OCI-LY1 (cell line): ENCODE measurements at regions not wholly inside any gene's neighbourhood (a gene's known extent, or its start where the extent isn't known, plus 50 kb on each side); places are given as distances from the start of the nearest gene placed in this dataset.
"Not testable (repeated sequence)": the region's sequence is repeated elsewhere in the genome, so short reads cannot be mapped to it uniquely, and the experiment has no call there.

Source experiments
- H2AFZ ChIP-seq: fragments of 200-600 bp; sonication (generic), shearing (Covaris generic); 2 replicates; pipeline ENCODE4 v1.6.0; 2014; ENCODE audit warnings: antibody characterized with exemption, mild to moderate bottlenecking, low read length
- H3F3A ChIP-seq: fragments of 200-600 bp; sonication (generic), shearing (Covaris generic); 2 replicates; pipeline ENCODE4 v1.6.0; 2014; ENCODE audit warnings: mild to moderate bottlenecking, antibody characterized with exemption, low read length, moderate library complexity; ENCODE audit not compliant: insufficient read depth
- H3K27ac ChIP-seq: fragments of 200-600 bp; sonication (generic); 2 replicates; pipeline ENCODE4 v1.5.1; 2014; ENCODE audit warnings: low read length, mixed run types, mild to moderate bottlenecking, low read depth; ENCODE audit not compliant: poor library complexity, severe bottlenecking
- H3K27me3 ChIP-seq: fragments of 200-600 bp; sonication (generic); 2 replicates; pipeline ENCODE4 v1.6.0; 2014; ENCODE audit warnings: antibody characterized with exemption, mild to moderate bottlenecking, low read length, moderate library complexity; ENCODE audit not compliant: insufficient read depth
- H3K36me3 ChIP-seq: fragments of 200-600 bp; sonication (generic); 2 replicates; pipeline ENCODE4 v1.6.1; 2014; ENCODE audit warnings: mild to moderate bottlenecking, antibody characterized with exemption, low read length, moderate library complexity, mixed read lengths; ENCODE audit not compliant: insufficient read depth
- H3K4me1 ChIP-seq: fragments of 200-600 bp; sonication (generic); 2 replicates; pipeline ENCODE4 v1.5.1; 2014; ENCODE audit warnings: mild to moderate bottlenecking, low read length, moderate library complexity; ENCODE audit not compliant: insufficient read depth, severe bottlenecking
- H3K4me2 ChIP-seq: fragments of 200-600 bp; sonication (generic), shearing (Covaris generic); 2 replicates; pipeline ENCODE4 v1.6.1; 2014; ENCODE audit warnings: low read length
- H3K4me3 ChIP-seq: fragments of 200-600 bp; sonication (generic); 2 replicates; pipeline ENCODE4 v1.5.1; 2014; ENCODE audit warnings: low read length, low read depth, mild to moderate bottlenecking, mixed read lengths; ENCODE audit not compliant: poor library complexity, severe bottlenecking
- H3K79me2 ChIP-seq: fragments of 200-600 bp; shearing (Covaris generic); 2 replicates; pipeline ENCODE4 v1.6.1; 2016; ENCODE audit warnings: mixed run types, low read length, mixed read lengths; ENCODE audit not compliant: insufficient read depth
- H3K9ac ChIP-seq: fragments of 200-600 bp; sonication (generic), shearing (Covaris generic); 2 replicates; pipeline ENCODE4 v1.6.1; 2014; ENCODE audit warnings: mild to moderate bottlenecking, low read length, mixed read lengths
- H3K9me2 ChIP-seq: fragments of 200-600 bp; sonication (generic), shearing (Covaris generic); 2 replicates; pipeline ENCODE4 v1.6.1; 2014; ENCODE audit warnings: low read depth, mild to moderate bottlenecking, low read length, mixed read lengths
- H3K9me3 ChIP-seq: fragments of 200-600 bp; shearing (Covaris generic); 2 replicates; pipeline ENCODE4 v1.6.1; 2014; ENCODE audit warnings: low read length, mixed read lengths
- H4K20me1 ChIP-seq: fragments of 200-600 bp; sonication (generic), shearing (Covaris generic); 2 replicates; pipeline ENCODE4 v1.6.0; 2016; ENCODE audit warnings: mild to moderate bottlenecking, low read length; ENCODE audit not compliant: insufficient read depth
- CTCF ChIP-seq: fragments of 200-600 bp; sonication (generic), shearing (Covaris generic); IDR thresholded peaks from 2 replicates; pipeline ENCODE4 v1.5.1; 2017; ENCODE audit warnings: mild to moderate bottlenecking, antibody characterized with exemption, low read length, moderate library complexity, mixed read lengths
- EZH2 ChIP-seq: fragments of 200-600 bp; sonication (generic), shearing (Covaris generic); IDR thresholded peaks from 2 replicates; pipeline ENCODE4 v1.8.0; 2017; ENCODE audit warnings: borderline replicate concordance, mixed run types, mild to moderate bottlenecking, antibody characterized with exemption, low read length, moderate library complexity, mixed read lengths

DNA sequence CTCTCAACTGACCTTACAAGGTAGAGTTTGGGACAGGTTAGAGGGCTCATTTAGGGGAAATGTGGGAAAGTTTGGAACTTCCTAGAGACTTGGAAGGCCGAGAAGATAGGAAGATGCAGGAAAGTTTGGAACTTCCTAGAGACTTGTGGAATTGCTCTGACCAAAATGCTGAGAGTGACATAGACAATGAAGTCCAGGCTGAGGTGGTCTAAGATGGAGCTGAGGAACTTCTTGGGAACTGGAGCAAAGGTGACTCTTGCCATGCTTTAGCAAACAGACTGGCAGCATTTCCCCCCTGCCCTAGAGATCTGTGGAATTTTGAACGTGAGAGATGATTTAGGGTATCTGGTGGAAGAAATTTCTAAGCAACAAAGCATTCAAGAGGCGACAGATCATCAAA lies 258.9 kb upstream of the GULP1 start:
- TF ChIP-seq CTCF (no peak), EZH2 (no peak)
- no peaks in the 10 kb centered on the region for H3K27me3 ChIP-seq
- no peaks in the 10 kb centered on the region for H3K9me3 ChIP-seq
- H3K4me2 ChIP-seq, result no peak overlapping the region
- no peaks in the 10 kb centered on the region for H4K20me1 ChIP-seq
- H3K9me2 ChIP-seq, result no peaks in the 10 kb centered on the region
- no peak overlapping the region for H2AFZ ChIP-seq
- no peaks in the 10 kb centered on the region for H3K79me2 ChIP-seq
- H3K27ac ChIP-seq, result no peak overlapping the region
- no peaks in the 10 kb centered on the region for H3K4me1 ChIP-seq
- no peak overlapping the region for H3K4me3 ChIP-seq
- no peaks in the 10 kb centered on the region for H3F3A ChIP-seq
- no peak overlapping the region for H3K9ac ChIP-seq
- no peaks in the 10 kb centered on the region for H3K36me3 ChIP-seq

DNA sequence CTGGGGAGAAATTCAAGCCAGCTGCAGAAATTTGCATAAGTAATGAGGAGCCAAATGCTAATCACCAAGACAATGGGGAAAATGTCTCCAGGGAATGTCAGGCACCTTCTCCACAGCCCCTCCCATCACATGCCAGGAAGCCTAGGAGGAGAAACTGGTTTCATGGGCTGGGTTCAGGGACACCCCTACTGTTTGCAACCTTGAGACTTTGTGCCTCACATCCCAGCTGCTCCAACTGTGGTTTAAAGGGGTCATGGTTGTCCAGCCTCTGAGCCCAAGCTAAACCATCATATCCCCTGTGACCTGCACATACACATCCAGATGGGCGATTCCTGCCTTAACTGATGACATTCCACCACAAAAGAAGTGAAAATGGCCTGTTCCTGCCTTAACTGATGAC lies 258.4 kb upstream of the GULP1 start:
- H3K79me2 ChIP-seq, H3K4me2 ChIP-seq, H3K9me2 ChIP-seq, H2AFZ ChIP-seq, H3K27ac ChIP-seq, H4K20me1 ChIP-seq, H3K4me1 ChIP-seq, H3K9me3 ChIP-seq, H3F3A ChIP-seq, H3K4me3 ChIP-seq, H3K36me3 ChIP-seq, H3K27me3 ChIP-seq, H3K9ac ChIP-seq: not testable (repeated sequence)

GRCh38 chr2:188034102-188034501 lies 257.6 kb upstream of the GULP1 start:
- not testable (repeated sequence) for H3K4me3 ChIP-seq, H3K27ac ChIP-seq, H3K9me3 ChIP-seq, H2AFZ ChIP-seq, H3K36me3 ChIP-seq, H3K79me2 ChIP-seq, H3K9me2 ChIP-seq, H3F3A ChIP-seq, H3K9ac ChIP-seq, H4K20me1 ChIP-seq, H3K4me2 ChIP-seq, H3K27me3 ChIP-seq, H3K4me1 ChIP-seq

DNA sequence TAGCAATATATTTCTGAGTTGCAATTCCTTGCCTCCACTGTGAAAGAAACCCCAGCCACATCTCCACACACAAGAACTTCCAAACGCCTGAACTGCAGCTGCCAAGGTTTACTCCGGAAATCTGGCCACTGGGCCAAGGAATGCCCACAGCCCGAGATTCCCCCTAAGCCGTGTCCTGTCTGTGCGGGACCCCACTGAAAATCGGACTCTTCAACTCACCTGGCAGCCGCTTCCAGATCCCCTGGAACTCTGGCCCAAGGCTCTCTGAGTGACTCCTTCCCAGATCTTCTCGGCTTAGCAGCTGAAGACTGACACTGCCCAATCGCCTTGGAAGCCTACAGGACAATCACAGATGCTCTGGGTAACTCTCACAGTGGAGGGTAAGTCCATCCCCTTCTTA lies 256.3 kb upstream of the GULP1 start:
- H3K79me2 ChIP-seq, H4K20me1 ChIP-seq, H2AFZ ChIP-seq, H3K9me3 ChIP-seq, H3K4me1 ChIP-seq, H3K9ac ChIP-seq, H3F3A ChIP-seq, H3K4me3 ChIP-seq, H3K27ac ChIP-seq, H3K4me2 ChIP-seq, H3K36me3 ChIP-seq, H3K27me3 ChIP-seq, H3K9me2 ChIP-seq: not testable (repeated sequence)

GRCh38 chr2:188036786-188037185 lies 254.9 kb upstream of the GULP1 start:
- H3K9me2 ChIP-seq, H2AFZ ChIP-seq, H3K36me3 ChIP-seq, H3K27ac ChIP-seq, H3K4me1 ChIP-seq, H3K4me3 ChIP-seq, H4K20me1 ChIP-seq, H3K9ac ChIP-seq, H3K4me2 ChIP-seq, H3F3A ChIP-seq, H3K79me2 ChIP-seq, H3K27me3 ChIP-seq, H3K9me3 ChIP-seq: not testable (repeated sequence)
